ENCODE measurements at regions not wholly inside any gene's neighbourhood (a gene's known extent, or its start where the extent isn't known, plus 50 kb on each side); places are given as distances from the start of the nearest gene placed in this dataset. TPM values are rescaled to one million over a fixed set of nuclear protein-coding genes. Genes with fewer than 3 reads are reported as not detected.

DNA sequence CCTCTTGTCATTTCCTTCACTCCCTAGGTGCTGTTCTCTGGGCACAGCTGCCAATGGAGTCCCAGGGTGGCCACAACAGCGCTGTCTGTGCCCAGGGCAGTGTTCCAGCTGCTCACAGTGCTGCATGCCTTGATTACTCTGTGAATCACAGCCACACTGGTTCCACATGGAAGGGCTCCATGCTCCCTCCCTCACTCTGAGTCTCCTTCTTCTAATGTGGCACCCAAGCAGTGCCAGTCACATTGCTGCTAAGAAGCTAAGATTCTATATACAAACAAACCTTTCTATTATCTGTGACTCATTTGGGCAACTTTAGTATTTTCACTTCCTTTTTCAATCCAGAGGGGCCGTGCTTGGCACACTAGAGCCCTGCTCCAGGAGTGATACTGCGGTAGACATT, 248.7 kb downstream of the TDRD3 start:
- peaks cover 3% of the 10 kb centered on the region for H3K4me1 Mint-ChIP-seq (ENCODE audit: low read depth)
- peaks cover 10% of the 10 kb centered on the region for H3K27me3 Mint-ChIP-seq (ENCODE audit: low read depth)
- H3K27ac Mint-ChIP-seq (ENCODE audit: unreplicated experiment), result no peak overlapping the region
- no peak overlapping the region for H3K4me3 Mint-ChIP-seq (ENCODE audit: unreplicated experiment)
- DNase-seq (ENCODE audit: low spot score), result no peak
- peaks cover 1% of the 10 kb centered on the region for H3K36me3 Mint-ChIP-seq (ENCODE audit: low read depth)
- no peaks in the 10 kb centered on the region for H3K9me3 Mint-ChIP-seq (ENCODE audit: low read depth)
- TF ChIP-seq, protein P1, sequence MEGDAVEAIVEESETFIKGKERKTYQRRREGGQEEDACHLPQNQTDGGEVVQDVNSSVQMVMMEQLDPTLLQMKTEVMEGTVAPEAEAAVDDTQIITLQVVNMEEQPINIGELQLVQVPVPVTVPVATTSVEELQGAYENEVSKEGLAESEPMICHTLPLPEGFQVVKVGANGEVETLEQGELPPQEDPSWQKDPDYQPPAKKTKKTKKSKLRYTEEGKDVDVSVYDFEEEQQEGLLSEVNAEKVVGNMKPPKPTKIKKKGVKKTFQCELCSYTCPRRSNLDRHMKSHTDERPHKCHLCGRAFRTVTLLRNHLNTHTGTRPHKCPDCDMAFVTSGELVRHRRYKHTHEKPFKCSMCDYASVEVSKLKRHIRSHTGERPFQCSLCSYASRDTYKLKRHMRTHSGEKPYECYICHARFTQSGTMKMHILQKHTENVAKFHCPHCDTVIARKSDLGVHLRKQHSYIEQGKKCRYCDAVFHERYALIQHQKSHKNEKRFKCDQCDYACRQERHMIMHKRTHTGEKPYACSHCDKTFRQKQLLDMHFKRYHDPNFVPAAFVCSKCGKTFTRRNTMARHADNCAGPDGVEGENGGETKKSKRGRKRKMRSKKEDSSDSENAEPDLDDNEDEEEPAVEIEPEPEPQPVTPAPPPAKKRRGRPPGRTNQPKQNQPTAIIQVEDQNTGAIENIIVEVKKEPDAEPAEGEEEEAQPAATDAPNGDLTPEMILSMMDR (IDR thresholded peaks at IDR 0.05), result no peak

DNA sequence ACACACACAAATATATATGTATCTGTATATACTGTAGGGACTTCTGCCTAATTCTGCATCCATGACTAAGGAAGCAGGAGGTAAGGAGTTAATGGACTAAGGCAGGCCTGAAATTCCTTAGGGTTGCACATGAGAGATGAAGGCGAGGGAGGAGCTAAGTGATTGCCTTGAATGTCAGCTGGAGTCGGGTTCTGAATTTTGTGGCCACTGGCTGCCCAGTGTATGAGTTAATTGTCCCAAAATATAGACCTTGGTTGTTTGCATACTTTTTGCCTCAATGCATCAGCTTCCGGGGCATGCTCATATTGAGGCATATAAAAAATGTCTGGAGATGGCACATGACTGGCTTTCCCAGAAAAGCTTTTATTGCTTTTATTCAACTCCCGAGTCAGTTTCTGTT, 245.5 kb downstream of the TDRD3 start:
- H3K27me3 Mint-ChIP-seq (ENCODE audit: low read depth), result peaks cover 21% of the 10 kb centered on the region
- TF ChIP-seq, protein P1 (IDR thresholded peaks at IDR 0.05), result no peak
- no peaks in the 10 kb centered on the region for H3K9me3 Mint-ChIP-seq (ENCODE audit: low read depth)
- no peak overlapping the region for H3K27ac Mint-ChIP-seq (ENCODE audit: unreplicated experiment)
- H3K4me1 Mint-ChIP-seq (ENCODE audit: low read depth), result peaks cover 3% of the 10 kb centered on the region
- H3K4me3 Mint-ChIP-seq (ENCODE audit: unreplicated experiment), result no peak overlapping the region
- peaks cover 1% of the 10 kb centered on the region for H3K36me3 Mint-ChIP-seq (ENCODE audit: low read depth)
- DNase-seq (ENCODE audit: low spot score), result no peak

DNA sequence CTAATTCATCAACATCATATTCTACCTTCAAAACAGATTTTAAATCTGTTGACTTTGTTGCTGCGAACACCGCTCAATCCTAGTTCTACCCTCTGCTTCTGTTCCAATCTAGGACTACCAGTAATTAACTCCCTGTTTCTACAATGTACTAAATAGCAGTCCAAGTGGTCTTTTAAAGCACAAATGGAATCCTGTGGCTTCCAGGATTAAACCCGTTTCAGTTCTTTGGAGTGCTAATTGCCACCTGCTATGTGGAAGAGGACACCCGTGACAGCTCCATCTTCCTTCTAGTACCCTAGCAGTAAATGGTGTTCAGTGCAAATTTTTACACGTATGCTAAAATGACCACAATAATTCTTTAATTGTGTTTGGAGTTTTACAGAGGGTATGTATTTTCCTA, 232.1 kb downstream of the TDRD3 start:
- Mint-ChIP-seq H3K9me3 (ENCODE audit: low read depth) (no peaks in the 10 kb centered on the region), H3K4me3 (ENCODE audit: unreplicated experiment) (no peak overlapping the region), H3K27me3 (ENCODE audit: low read depth) (peaks cover 39% of the 10 kb centered on the region), H3K36me3 (ENCODE audit: low read depth) (no peaks in the 10 kb centered on the region), H3K4me1 (ENCODE audit: low read depth) (no peaks in the 10 kb centered on the region), H3K27ac (ENCODE audit: unreplicated experiment) (no peak overlapping the region)
- TF ChIP-seq, protein P1 (IDR thresholded peaks at IDR 0.05), result no peak
- DNase-seq (ENCODE audit: low spot score), result no peak

DNA sequence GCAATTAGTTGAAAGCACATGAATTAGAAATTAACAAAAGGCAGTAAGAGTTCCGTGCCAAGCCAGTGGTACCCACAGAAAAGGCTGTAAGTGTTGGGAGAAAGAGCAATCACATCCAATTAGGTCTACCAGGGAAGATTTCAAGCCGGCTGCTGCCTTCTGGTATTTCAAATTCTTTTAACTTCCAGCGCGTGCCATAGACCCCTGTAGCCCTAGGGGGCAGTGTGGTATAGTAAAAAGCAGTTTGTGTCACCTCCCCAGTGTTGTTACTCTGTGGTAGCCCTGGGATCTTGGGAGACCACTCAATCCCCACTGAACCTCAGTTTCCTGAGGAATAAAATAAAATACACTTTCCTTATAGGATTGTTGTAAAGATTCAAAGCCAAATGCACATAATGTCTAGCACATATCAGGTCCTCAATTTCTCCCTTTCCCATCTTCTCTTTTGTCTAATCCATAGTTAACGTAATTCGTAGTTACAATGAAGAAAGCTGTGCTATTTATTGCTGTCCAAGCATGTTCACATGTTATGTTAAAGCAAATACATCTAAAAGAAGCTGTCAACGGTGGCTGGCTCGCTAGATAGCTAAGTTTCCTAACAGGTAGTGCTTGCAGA, 230.2 kb downstream of the TDRD3 start:
- Mint-ChIP-seq H3K27me3 (ENCODE audit: low read depth) (peaks cover 45% of the 10 kb centered on the region), H3K36me3 (ENCODE audit: low read depth) (no peaks in the 10 kb centered on the region), H3K9me3 (ENCODE audit: low read depth) (no peaks in the 10 kb centered on the region), H3K4me3 (ENCODE audit: unreplicated experiment) (no peak overlapping the region), H3K27ac (ENCODE audit: unreplicated experiment) (no peak overlapping the region), H3K4me1 (ENCODE audit: low read depth) (no peaks in the 10 kb centered on the region)
- TF ChIP-seq, protein P1 (IDR thresholded peaks at IDR 0.05), result peak; percentile 80
- no peak for DNase-seq (ENCODE audit: low spot score)

Small RNA genes lying in the stretch of these regions (microRNA-seq; reads per million reads assigned to microRNA genes)
- gene MIR3169 (ENCODE audit: borderline number of aligned reads), result not detected

Measured in chondrocyte (in vitro differentiated cells).